Stimulated activated naive CD8-positive, alpha-beta T cell treated with anti-CD3 and anti-CD28 coated beads, Interleukin-15, Interleukin-2, amounts not matched to agents 100 U/mL and 50 U/mL, for 24 hours (primary cell): ENCODE measurements at regions not wholly inside any gene's neighbourhood (a gene's known extent, or its start where the extent isn't known, plus 50 kb on each side); places are given as distances from the start of the nearest gene placed in this dataset.
"Not testable (repeated sequence)": the region's sequence is repeated elsewhere in the genome, so short reads cannot be mapped to it uniquely, and the experiment has no call there.

ENCODE experiments used
- ATAC-seq: fragments of 150-1000 bp; cut with Tn5 transposase; one replicate; pipeline ENCODE4 v1.10.0; 2021
- DNase-seq: peaks from one replicate; pipeline ENCODE4 v3.0.0; 2021

DNA sequence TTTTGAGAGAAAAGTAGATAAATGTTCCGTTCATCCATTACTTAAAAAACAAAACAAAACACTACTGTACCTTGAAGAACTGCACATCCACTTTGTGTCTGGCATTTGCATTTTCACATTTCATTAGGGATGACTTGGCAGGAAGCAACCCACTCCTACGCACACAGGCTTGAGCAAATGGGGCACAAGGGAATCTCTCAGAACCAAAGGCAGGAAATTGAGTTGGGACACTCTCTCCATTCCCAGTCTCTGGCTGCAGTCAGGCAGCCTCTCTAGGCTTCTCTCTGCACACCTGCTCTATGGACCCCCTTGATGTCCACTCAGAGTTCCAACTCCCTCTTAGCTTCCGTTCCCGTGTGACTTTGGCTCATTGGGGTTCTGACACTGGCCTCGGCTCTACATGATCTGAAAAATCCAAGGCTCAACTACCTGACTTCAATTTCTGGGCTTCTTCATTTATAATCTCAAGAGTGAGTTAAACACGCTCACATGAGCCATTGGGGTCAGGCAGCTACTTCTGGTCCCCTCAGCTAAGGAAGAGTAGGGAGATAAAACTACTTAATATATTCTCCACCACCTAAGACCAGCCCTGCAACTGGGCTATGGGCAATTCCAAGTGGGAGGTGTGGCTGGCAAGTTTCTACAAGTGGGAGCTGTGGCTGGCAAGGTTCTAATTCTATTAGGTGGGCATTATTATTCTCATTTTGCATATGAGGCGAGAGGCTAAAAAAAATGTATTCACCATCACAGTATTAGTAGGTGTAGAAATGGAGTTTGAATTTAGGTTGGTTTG, 251.9 kb downstream of the SOD2 start:
- ATAC-seq: no peak
- DNase-seq: no peak

DNA sequence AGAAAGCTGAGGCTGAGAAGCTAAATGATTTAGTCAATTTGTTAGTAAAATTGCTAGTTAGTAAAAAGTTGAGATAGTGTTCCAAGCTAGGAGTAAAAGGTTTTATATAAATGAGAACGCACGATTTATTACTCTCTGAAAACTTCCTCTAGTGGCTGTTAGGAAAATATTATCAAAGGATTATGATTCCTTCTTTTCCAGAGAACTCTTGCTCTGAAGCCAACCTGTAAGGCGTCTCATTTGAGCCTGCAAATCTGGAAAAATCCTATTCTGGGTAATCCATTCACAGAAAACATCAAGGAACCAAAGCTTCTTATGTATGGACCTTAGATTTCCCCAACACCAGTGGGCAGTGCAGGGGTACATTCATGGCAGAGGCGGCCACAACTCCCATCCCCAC, 252.7 kb downstream of the SOD2 start:
- DNase-seq (no peak), ATAC-seq (no peak)

DNA sequence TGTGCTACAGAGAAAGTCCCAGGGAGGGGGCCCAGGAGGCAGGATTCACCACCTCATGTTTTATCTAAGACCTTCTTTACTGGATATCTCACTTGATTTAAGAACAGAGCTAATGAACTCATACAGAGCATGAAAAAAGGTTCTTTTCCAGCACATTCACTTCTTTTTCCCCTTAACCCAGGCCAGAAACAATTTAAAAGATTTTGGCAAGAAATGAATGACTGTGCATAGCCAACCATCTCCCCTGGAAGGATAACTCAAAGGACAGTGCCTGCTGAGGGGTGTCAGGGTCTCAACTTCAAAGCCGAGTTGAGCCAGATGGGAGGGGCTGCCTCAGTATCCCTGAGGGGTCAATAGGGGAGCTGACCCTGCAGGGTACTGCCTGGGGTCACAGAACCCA, 253.4 kb downstream of the SOD2 start:
- ATAC-seq (no peak), DNase-seq (no peak)

DNA sequence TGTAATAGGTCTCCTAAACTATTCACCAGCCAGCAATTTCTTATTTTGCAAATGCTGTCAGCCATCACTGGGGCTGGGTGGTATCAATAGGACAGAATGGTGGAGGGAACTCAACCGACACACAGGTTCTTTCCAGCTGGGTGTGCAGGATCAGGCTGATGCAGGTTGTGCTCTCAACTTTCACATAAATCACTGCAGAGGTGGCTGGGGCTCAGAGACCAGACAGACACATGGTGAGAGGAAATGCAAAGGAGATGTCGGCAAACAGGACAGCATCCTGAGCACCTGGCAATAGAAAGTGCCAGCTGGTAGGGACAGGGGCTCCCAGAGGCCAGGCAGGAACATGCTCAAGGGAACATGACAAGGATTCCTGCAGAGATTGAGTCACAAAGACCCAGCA, 254.9 kb downstream of the SOD2 start:
- DNase-seq (no peak), ATAC-seq (no peak)

DNA sequence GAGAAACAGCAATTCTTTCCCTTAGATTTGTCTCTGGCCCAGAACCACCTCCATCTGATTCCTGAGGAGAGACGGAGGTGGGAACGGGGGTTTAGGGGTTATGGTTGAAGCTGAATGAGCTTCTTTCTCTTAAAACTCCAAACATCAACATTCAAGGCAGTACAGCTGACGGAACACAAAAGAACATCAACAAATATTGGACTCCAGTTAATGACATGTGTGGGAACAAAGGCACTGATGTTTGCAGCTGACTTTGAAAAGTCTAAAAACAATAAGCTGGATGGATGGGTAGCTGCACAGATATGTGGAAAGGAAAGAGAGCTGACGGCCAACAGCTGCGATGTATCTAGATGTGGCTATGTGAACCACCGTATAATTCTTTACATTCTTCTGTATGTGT, 256.5 kb downstream of the SOD2 start:
- DNase-seq: no peak
- no peak for ATAC-seq

DNA sequence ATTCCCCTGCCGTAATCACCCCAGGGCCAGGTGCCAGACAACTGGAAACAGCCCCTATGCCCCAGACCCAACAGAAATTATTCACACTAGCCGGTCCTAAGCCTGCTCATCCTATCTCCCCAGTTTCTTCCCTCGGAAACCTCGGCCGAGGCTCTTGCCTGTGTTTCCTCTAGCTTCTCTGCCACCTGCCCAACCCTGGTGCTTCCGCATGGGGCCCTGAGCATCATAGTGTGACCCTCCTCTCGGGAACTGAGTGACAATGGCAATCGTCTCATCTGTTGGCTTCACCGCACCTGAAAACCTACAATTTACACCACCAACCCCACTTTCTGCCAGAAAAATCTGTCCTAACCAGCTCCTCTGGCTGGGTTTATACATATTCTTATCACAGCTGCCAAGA, 257.3 kb downstream of the SOD2 start:
- DNase-seq (no peak), ATAC-seq (no peak)

DNA sequence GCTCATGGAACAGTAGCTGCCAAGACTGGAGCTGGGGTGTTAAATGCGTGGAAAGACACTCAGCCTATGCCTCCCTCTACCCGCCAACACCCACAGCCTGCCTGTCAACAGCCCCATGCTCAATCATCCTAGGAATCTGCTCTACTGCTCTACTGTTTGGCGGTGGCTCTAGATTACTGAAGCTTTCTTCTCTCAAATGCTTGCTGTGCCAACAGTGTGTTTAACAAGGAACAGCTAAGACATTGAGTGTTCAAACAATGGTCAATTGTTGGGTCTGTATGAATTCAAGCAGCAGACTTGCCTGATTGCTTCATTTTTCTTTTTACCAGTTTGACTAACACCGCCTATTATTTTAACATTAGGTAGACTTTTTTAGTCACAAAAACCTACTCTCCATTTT, 258.6 kb downstream of the SOD2 start:
- no peak for ATAC-seq
- no peak for DNase-seq

DNA sequence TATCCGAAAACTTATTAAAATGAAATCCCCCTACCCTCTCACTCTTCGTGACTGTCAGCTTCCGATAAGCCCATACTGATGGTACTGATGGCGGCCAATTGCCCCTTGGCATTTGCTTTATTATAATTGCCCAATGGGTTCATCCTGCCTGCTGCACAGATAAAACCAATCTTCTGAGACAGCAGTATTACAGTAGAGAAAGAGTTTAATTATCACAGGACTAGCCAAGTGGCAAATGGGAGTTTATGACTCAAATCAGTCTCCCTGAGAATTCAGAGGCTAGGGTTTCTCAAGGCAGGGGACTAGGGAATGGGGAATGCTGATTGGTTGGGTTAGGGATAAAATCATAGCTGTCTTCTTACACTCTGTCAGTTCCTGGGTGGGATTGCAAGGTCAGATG, 259.5 kb downstream of the SOD2 start:
- DNase-seq (no peak), ATAC-seq (no peak)

DNA sequence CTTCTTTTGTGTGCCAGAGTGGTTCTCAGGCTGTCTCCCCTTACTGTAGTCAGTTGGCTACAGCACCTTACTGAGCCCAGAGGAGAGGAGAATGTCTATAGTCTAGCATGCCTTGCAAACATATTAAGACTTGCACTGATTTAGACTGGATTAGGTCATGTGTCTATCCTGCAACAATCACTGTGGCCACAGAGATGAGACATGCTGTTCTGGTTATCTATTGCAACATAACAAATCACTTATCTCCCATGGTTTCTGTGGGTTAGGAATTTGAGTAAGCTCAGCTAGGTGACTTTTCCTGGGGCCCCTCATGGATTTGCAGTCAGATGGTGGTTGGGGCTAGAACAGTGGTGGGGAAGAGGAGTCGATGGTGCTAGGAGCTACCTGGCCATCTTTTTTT, 261.3 kb downstream of the SOD2 start:
- DNase-seq (no peak), ATAC-seq (no peak)

DNA sequence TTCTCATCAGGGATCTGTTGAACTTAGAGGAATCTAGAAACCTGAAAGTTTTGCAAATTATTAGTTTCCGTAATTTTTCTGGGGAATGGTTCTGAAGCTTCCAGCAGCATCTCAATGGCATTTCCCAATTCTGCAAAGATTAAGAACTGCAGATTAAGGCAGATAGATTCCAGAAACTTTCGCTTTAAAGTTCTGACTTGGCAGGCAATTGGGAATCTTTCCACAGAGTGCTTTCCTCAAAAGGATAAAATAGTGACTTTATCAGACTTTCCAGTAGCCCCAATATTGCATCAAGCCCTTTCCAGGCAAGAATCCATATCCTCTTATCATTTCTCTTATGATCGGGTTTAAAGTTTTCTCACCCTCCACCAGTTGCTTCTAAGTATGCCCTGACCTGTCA, 261.1 kb downstream of the FNDC1 start:
- DNase-seq (no peak), ATAC-seq (no peak)

DNA sequence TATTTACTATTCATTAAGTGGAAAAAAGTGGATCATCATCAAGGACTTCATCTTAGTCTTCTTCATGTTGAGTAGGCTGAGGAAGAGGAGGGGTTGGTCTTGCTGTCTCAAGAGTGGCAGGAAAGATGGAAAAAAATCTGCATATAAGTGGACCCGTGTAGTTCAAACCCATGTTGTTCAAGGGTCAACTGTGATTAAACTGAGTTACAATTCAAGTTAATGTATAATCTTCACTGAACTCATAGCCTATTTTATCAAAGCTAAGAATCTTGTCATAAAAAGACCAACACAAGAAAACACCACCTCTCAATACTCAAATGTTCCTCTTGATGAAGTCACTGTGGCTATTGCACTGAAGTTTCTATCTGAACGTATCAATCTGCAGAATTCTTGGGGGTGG, 260.2 kb downstream of the FNDC1 start:
- ATAC-seq: no peak
- no peak for DNase-seq

DNA sequence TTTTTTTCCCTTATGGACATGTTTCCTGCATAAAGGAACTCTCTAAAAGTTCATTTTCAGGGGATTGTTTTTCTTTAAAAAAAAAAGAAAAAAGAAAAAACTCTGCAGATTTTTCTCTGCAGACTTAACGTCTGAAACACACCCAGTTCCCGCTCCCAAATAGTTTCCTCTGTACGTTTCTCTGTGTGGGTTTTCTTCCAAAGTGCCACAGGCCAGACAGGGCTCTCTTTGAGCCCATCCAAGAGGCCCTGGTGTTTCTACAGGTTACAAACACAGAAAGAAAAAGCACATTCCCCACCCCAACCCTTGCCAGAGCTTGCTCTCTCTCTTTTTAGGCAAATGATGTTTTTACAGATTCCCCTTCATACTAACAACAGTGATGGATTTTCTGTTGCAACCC, 258.6 kb downstream of the FNDC1 start:
- ATAC-seq: no peak
- DNase-seq: no peak

DNA sequence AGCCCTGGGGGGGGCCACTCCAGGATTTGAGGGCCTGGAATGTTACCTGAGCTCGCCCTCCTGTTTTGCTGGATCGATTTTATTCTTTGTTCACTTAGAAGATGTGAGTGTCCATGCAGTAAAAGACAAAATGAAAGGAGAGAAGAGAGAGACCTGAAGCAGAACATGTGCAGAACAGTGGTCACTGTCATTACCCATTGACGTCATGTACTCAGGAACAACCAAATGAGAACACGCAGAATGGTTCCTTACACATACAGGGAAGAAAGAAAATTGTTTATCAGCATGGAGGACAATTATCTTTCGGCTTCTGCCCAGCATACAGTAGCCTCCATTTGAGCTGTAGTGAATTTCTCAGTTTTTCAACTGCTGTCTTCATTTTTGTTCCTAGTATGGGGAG, 258.1 kb downstream of the FNDC1 start:
- no peak for ATAC-seq
- DNase-seq: no peak

DNA sequence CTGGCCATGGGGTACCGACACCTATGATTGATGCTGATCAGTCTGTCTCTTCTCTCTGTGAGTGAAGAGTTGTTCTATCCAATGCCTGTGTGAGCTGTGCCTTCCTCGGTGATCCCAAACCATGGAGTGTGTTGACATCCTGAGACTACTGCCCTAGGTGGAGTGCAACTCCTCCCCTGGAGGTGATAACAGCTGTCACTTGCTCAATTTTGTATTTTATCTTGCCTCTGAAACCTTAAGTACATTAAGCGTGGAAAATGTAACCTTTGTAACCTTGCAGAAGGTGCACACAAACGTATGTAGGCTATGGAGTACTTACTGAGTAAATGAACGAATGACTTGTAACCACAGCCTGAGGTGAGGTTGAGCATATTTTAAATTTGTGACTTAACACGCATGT, 256.2 kb downstream of the FNDC1 start:
- no peak for DNase-seq

DNA sequence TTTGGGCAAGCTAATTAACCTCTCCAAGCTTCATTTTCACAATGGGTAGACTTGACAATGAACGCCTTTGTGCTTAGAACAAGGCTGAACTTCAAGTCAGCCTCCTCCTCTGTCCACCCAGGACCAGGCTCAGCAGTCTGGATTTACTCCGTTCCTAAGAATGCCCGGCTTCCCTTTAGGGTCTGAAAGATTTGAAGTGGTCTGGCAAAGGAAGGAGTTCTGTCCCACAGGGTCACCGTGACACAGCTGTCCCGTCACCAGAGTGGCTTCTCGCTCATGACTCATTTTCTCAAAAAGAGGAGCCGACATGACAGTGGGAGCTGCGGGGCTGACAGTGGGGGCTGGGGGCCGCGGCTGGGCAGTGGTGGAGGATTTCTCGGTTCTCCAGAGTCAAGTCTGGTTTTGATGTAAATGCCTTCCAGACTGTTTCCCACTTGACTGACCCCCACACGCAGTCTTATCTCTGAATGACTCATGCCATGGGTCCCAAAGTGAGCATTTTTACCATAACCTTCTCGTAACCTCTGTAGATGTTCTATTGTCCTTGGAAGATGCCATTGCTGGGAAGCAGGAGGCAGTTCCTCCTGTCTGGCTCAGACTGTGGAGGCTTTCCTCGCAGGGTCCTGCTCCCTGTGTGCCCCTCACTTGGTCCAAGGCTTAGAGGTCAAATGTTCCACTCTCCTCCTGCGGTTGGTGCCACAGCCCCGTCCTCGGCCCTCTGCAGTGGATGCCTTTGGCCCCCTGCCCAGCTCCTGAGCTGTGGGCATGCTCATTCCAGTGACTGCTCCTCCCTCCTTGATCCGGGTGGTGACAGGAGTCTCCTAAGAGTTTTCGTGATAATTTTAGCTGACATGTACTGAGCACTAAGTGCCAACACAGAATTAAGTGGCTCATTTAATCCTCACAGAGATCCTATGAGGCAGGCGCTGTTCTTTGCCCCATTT, 253.1 kb downstream of the FNDC1 start:
- no peak for DNase-seq
- no peak for ATAC-seq

More for the DNA sequence above, 256.2 kb downstream of the FNDC1 start:
- no peak for ATAC-seq

DNA sequence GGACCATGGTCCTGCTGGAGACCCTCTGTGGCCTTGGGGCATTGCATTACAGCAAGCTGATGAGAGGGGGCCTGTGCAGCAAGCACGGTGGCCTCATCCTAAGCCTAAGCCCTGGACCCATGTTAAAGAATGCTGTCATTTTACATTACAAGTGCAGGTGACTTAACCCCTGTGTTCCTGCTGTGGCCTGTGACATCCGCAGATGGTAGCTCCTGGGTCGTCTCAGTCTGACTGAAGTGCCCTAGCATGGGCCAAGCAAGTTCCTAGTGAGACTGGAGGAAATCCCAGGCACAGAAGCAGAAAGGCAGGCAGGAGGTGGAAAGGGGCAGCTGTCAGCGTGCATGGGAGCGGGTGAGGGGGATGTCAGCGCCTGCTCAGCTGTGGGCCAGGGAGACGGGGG, 252.4 kb downstream of the FNDC1 start:
- DNase-seq (no peak), ATAC-seq (no peak)

DNA sequence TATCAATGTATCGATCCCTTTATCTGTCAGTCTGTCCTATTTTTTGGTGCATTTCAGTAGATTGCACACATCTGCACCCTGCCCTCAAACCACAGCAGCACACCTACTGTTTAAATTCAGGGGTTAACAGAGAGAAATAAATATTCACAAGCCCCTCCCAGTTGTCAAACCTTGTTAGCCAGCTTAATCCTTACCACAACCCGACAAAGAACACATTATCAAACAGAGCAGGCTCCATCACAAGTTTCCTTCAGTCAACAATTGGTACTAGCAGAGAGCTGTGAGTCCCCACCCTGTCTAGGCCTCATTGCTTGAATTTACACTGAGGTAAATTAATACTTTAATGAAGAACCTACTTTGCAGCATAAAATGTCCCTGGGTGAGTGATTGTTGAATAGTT, 249.8 kb downstream of the FNDC1 start:
- DNase-seq (no peak), ATAC-seq (no peak)

DNA sequence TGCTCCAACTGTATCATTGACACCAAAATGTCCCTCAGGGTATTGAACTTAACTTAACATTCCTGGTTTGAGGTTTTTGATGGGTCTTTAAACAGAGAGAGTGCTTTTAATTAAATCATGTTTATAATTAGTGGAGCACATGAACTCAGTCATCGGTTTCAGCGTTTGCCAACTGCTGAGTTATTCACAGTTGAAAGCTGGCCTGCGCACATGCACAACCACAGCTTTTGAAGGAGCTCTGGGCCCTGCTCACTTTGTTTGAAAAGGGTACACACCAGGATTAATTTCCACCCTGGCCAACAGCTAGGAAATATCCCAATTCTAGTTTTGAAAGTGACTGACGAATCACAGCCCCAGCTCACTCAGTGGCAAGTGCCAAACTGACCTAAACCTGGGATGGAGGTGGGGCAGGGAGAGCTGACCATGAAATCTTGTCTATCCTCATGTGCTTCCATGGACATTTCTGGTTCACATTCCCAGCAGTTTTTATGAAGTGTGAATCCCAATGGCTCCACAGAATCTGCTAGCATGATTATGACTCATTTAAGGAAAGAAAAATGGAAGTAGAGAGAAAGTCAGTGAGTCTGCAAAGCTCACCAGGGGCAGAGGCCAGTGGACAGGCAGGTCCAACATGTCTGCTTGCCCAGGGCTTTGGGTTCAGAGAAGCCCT, 247.8 kb downstream of the FNDC1 start:
- DNase-seq: no peak
- no peak for ATAC-seq

DNA sequence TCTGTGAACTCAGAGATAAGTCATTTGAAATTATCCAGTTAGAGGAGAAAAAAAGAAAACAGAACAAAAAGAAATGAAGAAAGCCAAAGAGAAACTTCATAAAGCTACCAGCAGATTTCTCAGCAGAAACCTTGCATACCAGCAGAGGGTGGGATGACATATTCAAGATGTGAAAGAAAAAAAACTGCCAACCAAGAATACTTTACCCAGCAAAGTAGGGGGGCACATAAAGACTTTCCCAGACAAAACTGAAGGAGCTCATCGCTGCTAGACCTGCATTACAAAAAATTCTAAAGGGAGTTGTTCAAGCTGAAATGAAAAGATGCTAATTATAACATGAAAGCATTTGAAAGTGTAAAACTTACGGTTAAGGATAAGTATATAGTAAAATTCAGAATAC, 246.3 kb downstream of the FNDC1 start:
- ATAC-seq: no peak
- no peak for DNase-seq

DNA sequence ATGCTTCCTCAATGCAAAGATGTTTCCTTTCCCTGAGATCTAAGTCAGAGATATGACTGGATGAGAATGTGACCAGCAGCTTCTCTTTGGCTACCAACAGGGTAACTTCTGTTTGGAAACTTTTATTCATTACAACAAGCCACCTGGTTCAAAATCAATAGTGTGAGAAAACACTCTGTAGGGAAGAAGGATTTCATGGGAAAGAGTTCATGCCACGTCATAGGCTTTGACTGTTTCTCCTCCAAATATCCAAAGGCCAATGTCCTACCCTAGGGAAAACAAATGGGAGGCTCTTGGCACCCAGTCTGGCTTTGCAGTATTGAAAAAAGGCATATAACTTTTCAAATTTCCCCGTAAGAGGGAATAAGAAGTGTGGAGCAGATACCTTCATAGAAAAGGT, 245.5 kb downstream of the FNDC1 start:
- DNase-seq: no peak
- no peak for ATAC-seq

DNA sequence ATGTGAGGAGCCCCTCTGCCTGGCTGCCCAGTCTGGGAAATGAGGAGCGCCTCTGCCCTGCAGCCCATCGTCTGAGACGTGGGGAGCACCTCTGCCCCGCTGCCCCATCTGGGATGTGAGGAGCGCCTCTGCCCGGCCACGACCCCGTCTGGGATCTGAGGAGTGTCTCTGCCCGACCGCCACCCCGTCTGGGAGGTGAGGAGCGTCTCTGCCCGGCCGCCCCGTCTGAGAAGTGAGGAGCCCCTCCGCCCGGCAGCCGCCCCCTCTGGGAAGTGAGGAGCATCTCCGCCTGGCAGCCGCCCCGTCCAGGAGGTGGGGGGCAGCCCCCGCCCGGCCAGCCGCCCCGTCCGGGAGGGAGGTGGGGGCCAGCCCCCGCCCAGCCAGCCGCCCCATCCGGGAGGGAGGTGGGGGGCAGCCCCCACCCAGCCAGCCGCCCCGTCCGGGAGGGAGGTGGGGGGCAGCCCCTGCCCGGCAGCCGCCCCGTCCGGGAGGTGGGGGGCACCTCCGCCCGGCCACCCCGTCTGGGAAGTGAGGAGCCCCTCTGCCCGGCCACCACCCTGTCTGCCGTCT, 238.1 kb downstream of the FNDC1 start:
- not testable (repeated sequence) for DNase-seq, ATAC-seq

DNA sequence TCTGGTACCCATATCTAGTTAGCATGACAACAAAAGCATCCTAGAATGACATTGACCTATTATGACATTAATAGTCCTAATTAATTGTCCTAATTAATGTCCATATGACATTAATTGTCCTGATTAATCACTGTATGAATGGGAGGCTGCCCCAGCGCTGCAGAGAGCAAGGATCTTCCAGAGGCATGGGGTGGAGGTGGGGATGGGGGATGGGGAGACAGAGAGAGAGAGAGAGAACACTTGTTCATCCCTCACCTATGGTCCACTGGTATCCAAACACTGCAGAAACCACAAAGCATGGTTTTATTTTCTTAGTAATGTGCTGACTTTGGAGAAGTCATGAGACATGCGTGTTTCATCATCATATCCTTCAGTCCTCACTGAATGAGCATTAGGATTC, 235.1 kb downstream of the FNDC1 start:
- DNase-seq (no peak), ATAC-seq (no peak)

DNA sequence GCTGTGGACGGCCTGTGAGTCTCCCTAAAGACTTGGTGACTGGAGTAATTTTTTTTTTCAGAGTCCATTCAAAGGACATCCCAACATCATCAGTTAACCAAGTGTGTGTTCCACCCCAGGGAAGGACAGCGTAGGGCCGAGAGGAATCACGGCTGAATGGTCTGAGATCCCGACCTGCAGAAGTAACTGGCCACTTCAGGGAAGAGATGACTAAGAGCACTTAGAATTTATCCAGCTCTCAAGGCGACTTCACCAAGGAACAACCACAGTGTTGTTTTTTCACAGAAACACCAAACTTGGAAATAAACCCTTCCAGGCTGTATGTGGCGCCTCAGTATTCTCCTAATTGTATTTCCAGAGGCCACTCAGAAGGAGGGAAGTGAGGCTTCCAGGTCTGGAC, 231.6 kb downstream of the FNDC1 start:
- DNase-seq (no peak), ATAC-seq (no peak)
